WERI-Rb-1 (cell line): ENCODE measurements at regions not wholly inside any gene's neighbourhood (a gene's known extent, or its start where the extent isn't known, plus 50 kb on each side); places are given as distances from the start of the nearest gene placed in this dataset.

Experiments
- DNase-seq: peaks from one replicate; pipeline ENCODE4 v3.0.0-alpha.2; 2020
- H3K27ac ChIP-seq: fragments of 250-450 bp; sonication (Bioruptor Pico); 2 replicates; pipeline ENCODE4 v1.5.1; 2020; ENCODE audit warnings: mild to moderate bottlenecking, moderate library complexity
- H3K27me3 ChIP-seq: fragments of 250-450 bp; sonication (Bioruptor Pico); 2 replicates; pipeline ENCODE4 v1.5.1; 2021; ENCODE audit warnings: mild to moderate bottlenecking, low read depth, moderate library complexity; ENCODE audit not compliant: insufficient read depth, severe bottlenecking
- H3K36me3 ChIP-seq: fragments of 250-450 bp; sonication (Bioruptor Pico); 2 replicates; pipeline ENCODE4 v1.5.1; 2020; ENCODE audit warnings: mild to moderate bottlenecking, moderate library complexity
- H3K4me3 ChIP-seq: 2 replicates; pipeline ENCODE4 v1.5.1; 2011; ENCODE audit warnings: low read depth, mild to moderate bottlenecking, control low read depth, low read length
- H3K9me3 ChIP-seq: fragments of 250-450 bp; sonication (Bioruptor Pico); 2 replicates; pipeline ENCODE4 v1.5.1; 2021; ENCODE audit warnings: mild to moderate bottlenecking, moderate library complexity; ENCODE audit not compliant: severe bottlenecking
- TF ChIP-seq, protein P1 (sequence below): IDR thresholded peaks from 2 replicates; pipeline ENCODE4 v1.5.1; 2011; ENCODE audit warnings: low read depth, mild to moderate bottlenecking, control low read depth, inconsistent platforms, low read length

DNA sequence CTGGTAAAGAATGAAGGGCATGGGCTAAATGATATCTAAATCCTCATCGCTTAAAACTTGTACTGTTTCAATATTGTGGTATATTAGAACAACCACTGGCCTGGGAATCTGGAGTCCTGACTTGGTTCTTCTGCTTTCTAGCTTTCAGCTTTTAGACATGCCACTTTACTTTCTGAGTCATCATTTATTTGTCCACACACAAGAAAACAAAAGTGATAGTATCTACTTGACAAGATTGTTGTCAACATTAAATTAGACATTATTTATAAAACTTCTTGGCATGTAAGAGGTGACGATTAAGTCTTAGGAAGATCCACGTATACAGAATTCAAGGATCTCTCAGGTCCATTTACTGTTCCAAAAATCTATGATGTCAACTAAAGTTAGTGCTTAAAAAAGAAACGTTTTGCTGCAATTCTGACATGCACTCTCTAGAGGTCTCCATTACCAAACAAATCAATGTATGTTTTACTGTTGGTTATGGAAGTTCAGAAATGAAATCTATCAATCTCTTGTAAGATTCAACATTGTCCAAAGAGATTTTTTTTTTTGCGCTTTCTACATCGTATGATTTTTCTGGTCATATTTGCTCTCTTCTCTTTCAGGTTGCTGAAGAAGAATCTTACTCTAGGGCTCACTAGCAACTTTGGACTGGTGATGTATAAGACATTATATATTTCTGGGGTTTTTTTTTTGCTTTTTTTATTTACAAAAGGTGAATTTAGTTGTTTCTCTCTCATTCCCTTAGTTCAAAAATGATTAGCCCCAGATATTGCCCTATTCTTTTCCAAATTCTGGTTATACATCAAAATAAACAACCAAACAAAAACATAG lies 53.6 kb upstream of the DYNC1I1 start:
- Histone ChIP-seq H3K4me3 (no peak overlapping the region), H3K27me3 (no peaks in the 10 kb centered on the region), H3K36me3 (no peaks in the 10 kb centered on the region), H3K27ac (no peak overlapping the region), H3K9me3 (no peaks in the 10 kb centered on the region)
- TF ChIP-seq, protein P1, sequence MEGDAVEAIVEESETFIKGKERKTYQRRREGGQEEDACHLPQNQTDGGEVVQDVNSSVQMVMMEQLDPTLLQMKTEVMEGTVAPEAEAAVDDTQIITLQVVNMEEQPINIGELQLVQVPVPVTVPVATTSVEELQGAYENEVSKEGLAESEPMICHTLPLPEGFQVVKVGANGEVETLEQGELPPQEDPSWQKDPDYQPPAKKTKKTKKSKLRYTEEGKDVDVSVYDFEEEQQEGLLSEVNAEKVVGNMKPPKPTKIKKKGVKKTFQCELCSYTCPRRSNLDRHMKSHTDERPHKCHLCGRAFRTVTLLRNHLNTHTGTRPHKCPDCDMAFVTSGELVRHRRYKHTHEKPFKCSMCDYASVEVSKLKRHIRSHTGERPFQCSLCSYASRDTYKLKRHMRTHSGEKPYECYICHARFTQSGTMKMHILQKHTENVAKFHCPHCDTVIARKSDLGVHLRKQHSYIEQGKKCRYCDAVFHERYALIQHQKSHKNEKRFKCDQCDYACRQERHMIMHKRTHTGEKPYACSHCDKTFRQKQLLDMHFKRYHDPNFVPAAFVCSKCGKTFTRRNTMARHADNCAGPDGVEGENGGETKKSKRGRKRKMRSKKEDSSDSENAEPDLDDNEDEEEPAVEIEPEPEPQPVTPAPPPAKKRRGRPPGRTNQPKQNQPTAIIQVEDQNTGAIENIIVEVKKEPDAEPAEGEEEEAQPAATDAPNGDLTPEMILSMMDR = no peak
- no peak for DNase-seq

DNA sequence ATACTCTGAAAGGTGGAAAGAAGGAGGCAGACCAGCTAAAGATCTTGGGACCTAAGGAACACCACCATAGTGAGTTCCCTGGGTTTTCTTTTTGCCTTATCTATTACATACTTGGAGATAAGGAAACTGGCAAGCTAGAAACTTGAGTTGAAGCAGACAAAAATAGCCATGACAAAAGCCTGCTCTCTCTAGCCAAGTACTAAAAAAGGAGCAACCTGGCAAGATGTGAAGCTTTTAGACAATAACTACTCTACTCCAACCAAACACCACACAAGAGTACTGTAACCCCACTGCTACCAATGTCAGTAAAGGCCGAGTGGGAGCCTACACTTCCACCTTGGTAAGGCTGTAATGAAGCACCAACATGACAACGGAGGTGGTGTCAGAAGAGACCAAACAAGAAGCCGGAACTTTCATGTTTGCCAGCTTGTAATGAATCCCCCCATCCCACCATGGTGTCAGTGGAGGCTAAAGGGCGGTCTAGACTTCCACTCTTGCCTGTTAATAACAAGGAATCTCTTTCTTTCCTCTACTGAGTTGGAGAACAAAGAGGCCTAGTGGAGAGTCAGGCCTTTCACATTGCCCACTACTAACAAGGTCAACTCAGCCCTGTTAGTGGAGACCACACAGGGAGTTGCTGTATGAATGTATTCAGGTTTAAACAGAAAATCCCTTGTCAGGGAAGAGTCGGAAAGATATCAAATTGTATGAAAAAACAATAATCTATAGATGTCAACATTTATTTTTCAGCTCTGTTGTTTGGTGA lies 55.8 kb upstream of the DYNC1I1 start:
- no peak overlapping the region for H3K27ac ChIP-seq
- DNase-seq = no peak
- no peaks in the 10 kb centered on the region for H3K36me3 ChIP-seq
- H3K9me3 ChIP-seq = no peaks in the 10 kb centered on the region
- H3K27me3 ChIP-seq = no peaks in the 10 kb centered on the region
- H3K4me3 ChIP-seq = no peak overlapping the region
- TF ChIP-seq, protein P1 = no peak

DNA sequence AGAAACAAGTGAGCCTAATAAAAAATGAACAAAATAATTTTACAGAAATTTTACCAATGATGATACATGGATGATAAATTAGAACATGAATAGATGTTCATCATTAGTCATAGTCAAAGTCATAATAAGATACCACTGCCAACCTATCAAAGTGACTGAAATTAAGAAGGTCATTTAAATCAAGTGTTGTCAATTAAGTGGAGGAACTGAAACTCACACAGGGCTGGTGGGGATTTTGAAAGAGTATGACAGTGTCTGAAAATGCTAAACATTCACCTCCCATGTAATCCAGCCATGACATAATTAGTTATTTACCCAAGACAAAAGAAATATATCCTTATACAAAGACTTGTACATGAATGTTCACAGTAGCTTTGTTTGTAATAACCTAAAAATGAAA lies 57.1 kb upstream of the DYNC1I1 start:
- Histone ChIP-seq H3K4me3 (no peak overlapping the region), H3K9me3 (no peaks in the 10 kb centered on the region), H3K27me3 (no peaks in the 10 kb centered on the region), H3K27ac (no peak overlapping the region), H3K36me3 (no peaks in the 10 kb centered on the region)
- TF ChIP-seq, protein P1 = no peak
- DNase-seq = no peak

DNA sequence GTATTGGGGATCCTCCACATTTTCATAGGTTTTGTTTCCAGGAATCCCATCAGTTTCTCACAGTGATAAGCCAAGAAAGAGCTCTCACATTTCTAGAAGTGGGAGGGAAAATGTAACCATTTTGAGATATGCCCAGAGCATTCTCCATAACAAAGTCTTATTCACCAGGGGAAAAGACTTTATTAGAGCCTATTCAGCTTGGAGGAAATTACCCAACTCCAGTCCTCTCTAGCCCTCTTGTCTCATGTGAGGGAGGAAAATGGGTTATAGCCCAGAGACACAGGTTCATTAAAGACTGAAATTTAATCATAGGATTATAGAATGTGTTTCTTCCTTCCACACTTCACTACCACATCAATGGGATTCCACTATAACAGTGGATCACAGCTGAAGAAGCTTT lies 61.6 kb upstream of the DYNC1I1 start:
- DNase-seq = no peak

DNA sequence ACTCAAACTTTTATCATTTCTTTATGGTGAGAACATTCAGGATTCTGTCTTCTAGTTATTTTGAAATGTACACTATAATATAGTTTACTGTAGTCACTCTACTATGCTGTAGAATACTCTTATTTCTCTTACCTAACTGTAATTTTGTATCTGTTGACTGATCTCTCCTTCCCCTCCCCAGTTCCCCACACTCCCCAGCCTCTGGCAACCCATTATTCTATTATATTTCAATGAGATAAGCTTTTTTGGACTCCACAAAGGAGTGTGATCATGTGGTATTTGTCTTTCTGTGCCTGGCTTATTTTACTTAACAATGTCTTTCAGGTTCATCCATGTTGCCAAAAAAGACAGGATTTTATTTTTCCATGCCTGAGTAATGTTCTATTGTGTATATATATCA lies 71.4 kb upstream of the DYNC1I1 start:
- TF ChIP-seq, protein P1 = no peak
- H3K27me3 ChIP-seq = no peaks in the 10 kb centered on the region
- H3K36me3 ChIP-seq = no peaks in the 10 kb centered on the region
- H3K9me3 ChIP-seq = no peaks in the 10 kb centered on the region
- DNase-seq = no peak
- no peak overlapping the region for H3K27ac ChIP-seq
- H3K4me3 ChIP-seq = no peak overlapping the region

More for the DNA sequence above, 61.6 kb upstream of the DYNC1I1 start:
- Histone ChIP-seq H3K4me3 (no peak overlapping the region), H3K27ac (no peak overlapping the region), H3K27me3 (no peaks in the 10 kb centered on the region), H3K9me3 (peaks cover 2% of the 10 kb centered on the region), H3K36me3 (no peaks in the 10 kb centered on the region)
- TF ChIP-seq, protein P1 = no peak
